Neuronal stem cell (in vitro differentiated cells): ENCODE measurements at regions not wholly inside any gene's neighbourhood (a gene's known extent, or its start where the extent isn't known, plus 50 kb on each side); places are given as distances from the start of the nearest gene placed in this dataset.

Experiments
- DNase-seq: peaks from one replicate; pipeline ENCODE4 v3.0.0-alpha.2; 2013; ENCODE audit warnings: low spot score
- H2AFZ ChIP-seq: one replicate; pipeline ENCODE4 v1.6.1; 2013; ENCODE audit warnings: mild to moderate bottlenecking, low read length, inconsistent platforms
- H2AK5ac ChIP-seq: 2 replicates; pipeline ENCODE4 v1.6.1; 2013; ENCODE audit warnings: low read depth, mild to moderate bottlenecking, inconsistent platforms, low read length, moderate library complexity, mixed read lengths
- H2BK120ac ChIP-seq: 2 replicates; pipeline ENCODE4 v1.6.1; 2013; ENCODE audit warnings: low read depth, mild to moderate bottlenecking, inconsistent platforms, low read length, moderate library complexity, mixed read lengths
- H2BK12ac ChIP-seq: one replicate; pipeline ENCODE4 v1.6.1; 2013; ENCODE audit warnings: low read length, inconsistent platforms
- H2BK15ac ChIP-seq: 2 replicates; pipeline ENCODE4 v1.6.1; 2013; ENCODE audit warnings: mild to moderate bottlenecking, low read length, inconsistent platforms, mixed read lengths
- H2BK5ac ChIP-seq: one replicate; pipeline ENCODE4 v1.6.1; 2013; ENCODE audit warnings: inconsistent platforms, mild to moderate bottlenecking, low read length, moderate library complexity
- H3K14ac ChIP-seq: one replicate; pipeline ENCODE4 v1.6.1; 2013; ENCODE audit warnings: low read length, inconsistent platforms
- H3K18ac ChIP-seq: 2 replicates; pipeline ENCODE4 v1.6.1; 2013; ENCODE audit warnings: low read length, inconsistent platforms
- H3K23ac ChIP-seq: 2 replicates; pipeline ENCODE4 v1.6.1; 2013; ENCODE audit warnings: low read depth, mild to moderate bottlenecking, mixed read lengths, low read length, inconsistent platforms; ENCODE audit not compliant: poor library complexity
- H3K27ac ChIP-seq: replicated peaks from 3 replicates; pipeline ENCODE4 v1.5.1; 2013; ENCODE audit warnings: low read length, inconsistent platforms
- H3K27me3 ChIP-seq, 3 experiments: 2 replicates each; pipeline ENCODE4 v1.6.1; 2013; ENCODE audit warnings: low read length in 3 of 3, mild to moderate bottlenecking in 2 of 3, inconsistent platforms in 1 of 3, low read depth in 1 of 3, mixed read lengths in 1 of 3, moderate library complexity in 1 of 3; ENCODE audit not compliant: control insufficient read depth in 3 of 3, insufficient read depth in 3 of 3
- H3K36me3 ChIP-seq, 2 donors: replicated peaks in 1 of 2; 2 replicates each; pipeline ENCODE4 v1.6.1; 2013; ENCODE audit warnings: low read length in 2 of 2; ENCODE audit not compliant: control insufficient read depth in 2 of 2, insufficient read depth in 2 of 2
- H3K4ac ChIP-seq: 2 replicates; pipeline ENCODE4 v1.6.1; 2013; ENCODE audit warnings: inconsistent platforms, mild to moderate bottlenecking, low read length, moderate library complexity
- H3K4me1 ChIP-seq, 2 donors: 1 replicate in 1 of 2; 2 replicates in 1 of 2; pipeline ENCODE4 v1.6.1; 2013; ENCODE audit warnings: low read length in 2 of 2, low read depth in 1 of 2; ENCODE audit not compliant: control insufficient read depth in 2 of 2, insufficient read depth in 1 of 2
- H3K4me2 ChIP-seq: one replicate; pipeline ENCODE4 v1.6.1; 2013; ENCODE audit warnings: mild to moderate bottlenecking, low read length, inconsistent platforms; ENCODE audit not compliant: insufficient read depth, poor library complexity, severe bottlenecking
- H3K4me3 ChIP-seq, 2 donors: 2 replicates each; pipeline ENCODE4 v1.5.1; 2013; ENCODE audit warnings: low read length in 2 of 2, mild to moderate bottlenecking in 2 of 2, inconsistent platforms in 1 of 2, moderate library complexity in 1 of 2
- H3K79me1 ChIP-seq: one replicate; pipeline ENCODE4 v1.6.1; 2013; ENCODE audit warnings: low read depth, mild to moderate bottlenecking, inconsistent platforms, low read length, moderate library complexity
- H3K9ac ChIP-seq: one replicate; pipeline ENCODE4 v1.6.1; 2013; ENCODE audit warnings: mild to moderate bottlenecking, low read depth, low read length, inconsistent platforms; ENCODE audit not compliant: poor library complexity
- H3K9me3 ChIP-seq, 2 donors: replicated peaks in 1 of 2; 2 replicates each; pipeline versions ENCODE3 to v1.6.1; 2013; ENCODE audit warnings: low read length in 2 of 2, mild to moderate bottlenecking in 2 of 2, inconsistent platforms in 1 of 2, low read depth in 1 of 2, mixed read lengths in 1 of 2, moderate library complexity in 1 of 2; ENCODE audit not compliant: control insufficient read depth in 2 of 2, insufficient read depth in 1 of 2
- H4K8ac ChIP-seq: one replicate; pipeline ENCODE4 v1.6.1; 2013; ENCODE audit warnings: low read depth, mild to moderate bottlenecking, inconsistent platforms, low read length, moderate library complexity
- H4K91ac ChIP-seq: one replicate; pipeline ENCODE4 v1.6.1; 2013; ENCODE audit warnings: low read length, low read depth, mild to moderate bottlenecking, inconsistent platforms; ENCODE audit not compliant: poor library complexity
- WGBS, 2 donors: extraction: QIAGEN DNeasy Blood & Tissue Kit; methylation state at CpG; one replicate each; pipeline ENCODE4 v1.1.7; 2013; ENCODE audit warnings: missing lambda C conversion rate in 2 of 2, mixed read lengths in 1 of 2; ENCODE audit not compliant: insufficient read length in 2 of 2, insufficient replicate concordance in 1 of 2; ENCODE audit errors: extremely low coverage in 2 of 2; 5-methylcytosine and 5-hydroxymethylcytosine counted together

DNA sequence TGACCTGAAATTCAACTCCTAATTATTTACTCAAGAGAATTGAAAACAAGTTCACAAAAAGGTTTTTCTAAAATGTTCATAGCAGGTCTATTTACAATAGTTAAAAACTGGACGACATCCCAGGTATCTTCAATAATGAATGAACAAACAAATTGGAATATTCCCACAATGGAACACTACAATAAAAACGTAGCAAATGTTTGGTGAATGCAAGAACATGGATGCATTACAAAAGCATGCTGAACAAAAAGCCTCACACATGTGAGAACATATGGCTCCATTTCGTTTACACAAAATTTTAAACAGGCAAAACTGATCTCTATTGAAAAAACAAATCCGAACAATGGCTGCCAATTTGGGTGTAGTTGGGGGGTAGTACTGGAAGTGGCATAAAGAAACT is 669.9 kb downstream of the MTRR start:
- Histone ChIP-seq H3K4ac (no peak overlapping the region), H2BK5ac (no peak overlapping the region), H3K4me3 (no peak overlapping the region), H2BK120ac (no peak overlapping the region), H2AFZ (no peak overlapping the region), H3K4me1 (no peaks in the 10 kb centered on the region), H2BK12ac (no peak overlapping the region), H3K79me1 (no peaks in the 10 kb centered on the region), H3K18ac (no peak overlapping the region), H2AK5ac (no peak overlapping the region), H3K23ac (no peak overlapping the region), H3K27ac (no peak overlapping the region), H3K27me3 (no peaks in the 10 kb centered on the region), H2BK15ac (no peak overlapping the region), H4K91ac (no peak overlapping the region), H3K4me2 (no peak overlapping the region), H3K9me3 (no peaks in the 10 kb centered on the region), H3K9ac (no peak overlapping the region), H3K14ac (no peak overlapping the region), H3K36me3 (no peaks in the 10 kb centered on the region), H4K8ac (no peak overlapping the region)
- no peak for DNase-seq
- no CpG with 5 or more reads among the region's 4 CpGs for WGBS, 2 donors

DNA sequence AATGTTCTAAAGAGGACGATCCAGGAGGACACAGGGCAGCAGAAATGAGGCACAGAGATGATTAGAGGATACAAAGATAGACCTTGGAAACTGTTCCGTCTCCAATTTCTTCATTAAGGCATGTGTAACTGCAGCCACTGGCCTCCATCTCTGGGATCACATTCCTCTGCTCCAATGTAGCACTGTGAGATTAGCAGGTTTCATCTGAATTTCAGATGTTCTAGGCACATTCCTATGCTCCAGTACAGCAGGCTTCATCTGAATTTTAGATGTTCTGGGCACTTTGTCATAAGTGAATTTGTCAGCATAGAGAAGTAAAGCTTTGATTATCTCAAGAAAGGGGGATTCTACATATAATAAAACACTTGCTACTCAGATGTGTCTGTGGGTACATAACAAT is 671.4 kb downstream of the MTRR start:
- Histone ChIP-seq H3K4me1 (no peaks in the 10 kb centered on the region), H2BK15ac (no peak overlapping the region), H3K4me3 (no peak overlapping the region), H3K9me3 (no peaks in the 10 kb centered on the region), H3K27ac (no peak overlapping the region), H2BK5ac (no peak overlapping the region), H2AFZ (no peak overlapping the region), H3K36me3 (no peaks in the 10 kb centered on the region), H3K23ac (no peak overlapping the region), H3K79me1 (no peaks in the 10 kb centered on the region), H4K91ac (no peak overlapping the region), H3K4ac (no peak overlapping the region), H3K9ac (no peak overlapping the region), H2BK120ac (no peak overlapping the region), H2BK12ac (no peak overlapping the region), H4K8ac (no peak overlapping the region), H3K14ac (no peak overlapping the region), H3K4me2 (no peak overlapping the region), H3K18ac (no peak overlapping the region), H3K27me3 (no peaks in the 10 kb centered on the region), H2AK5ac (no peak overlapping the region)
- no peak for DNase-seq
- no CpG with 5 or more reads among the region's 2 CpGs for WGBS, 2 donors

DNA sequence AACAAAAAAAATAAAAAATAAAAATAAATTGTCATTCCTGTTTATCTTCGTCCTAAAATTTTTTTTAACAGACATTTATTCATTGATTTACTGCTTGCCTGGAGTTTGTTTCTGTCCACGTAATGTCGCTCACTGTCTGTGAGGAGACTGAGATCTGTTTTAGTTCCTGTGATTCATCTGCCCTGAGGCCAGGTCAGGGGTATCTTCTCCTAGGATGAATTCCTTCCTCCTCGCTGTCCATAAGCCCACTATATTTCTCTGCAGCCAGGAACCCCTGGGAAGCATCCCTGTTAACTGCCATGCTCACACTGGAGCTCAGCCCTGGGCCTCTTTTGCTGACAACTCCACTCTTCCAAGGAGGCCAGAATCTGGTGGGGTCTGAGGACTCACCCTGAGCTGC is 682.0 kb downstream of the MTRR start:
- Histone ChIP-seq H3K79me1 (no peaks in the 10 kb centered on the region), H3K27me3 (no peaks in the 10 kb centered on the region), H2BK12ac (no peak overlapping the region), H2AK5ac (no peak overlapping the region), H3K36me3 (no peaks in the 10 kb centered on the region), H3K18ac (no peak overlapping the region), H4K8ac (no peak overlapping the region), H3K4me1 (no peaks in the 10 kb centered on the region), H3K4me2 (no peak overlapping the region), H3K9me3 (no peaks in the 10 kb centered on the region), H3K4me3 (no peak overlapping the region), H4K91ac (no peak overlapping the region), H2BK120ac (no peak overlapping the region), H3K9ac (no peak overlapping the region), H3K27ac (no peak overlapping the region), H2BK5ac (no peak overlapping the region), H3K4ac (no peak overlapping the region), H3K23ac (no peak overlapping the region), H2AFZ (no peak overlapping the region), H3K14ac (no peak overlapping the region), H2BK15ac (no peak overlapping the region)
- DNase-seq: no peak
- no CpG with 5 or more reads among the region's 4 CpGs for WGBS, 2 donors

DNA sequence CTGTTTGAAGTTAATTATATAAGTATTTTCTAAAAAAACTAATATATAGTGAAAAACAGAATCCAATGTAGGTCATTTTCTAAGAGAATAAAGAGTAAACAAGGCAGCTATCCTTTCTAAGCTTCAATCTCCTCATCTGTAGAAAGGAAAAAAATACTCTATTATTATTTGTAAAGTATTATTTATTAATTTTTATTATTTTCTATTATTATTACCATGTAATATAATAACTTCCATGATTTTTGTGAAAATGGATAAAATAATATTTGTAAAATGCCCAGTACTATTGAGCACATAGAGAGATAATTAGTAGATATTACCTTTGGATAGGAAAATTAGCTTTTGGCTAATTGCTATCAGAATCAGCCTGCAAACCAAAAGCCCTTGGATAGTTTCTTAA is 684.4 kb downstream of the MTRR start:
- Histone ChIP-seq H3K36me3 (no peaks in the 10 kb centered on the region), H4K91ac (no peak overlapping the region), H2BK120ac (no peak overlapping the region), H3K9me3 (no peaks in the 10 kb centered on the region), H3K27me3 (no peaks in the 10 kb centered on the region), H3K4me2 (no peak overlapping the region), H3K23ac (no peak overlapping the region), H2AK5ac (no peak overlapping the region), H3K9ac (no peak overlapping the region), H3K14ac (no peak overlapping the region), H3K27ac (no peak overlapping the region), H2BK5ac (no peak overlapping the region), H4K8ac (no peak overlapping the region), H2BK15ac (no peak overlapping the region), H3K18ac (no peak overlapping the region), H2BK12ac (no peak overlapping the region), H3K79me1 (no peaks in the 10 kb centered on the region), H3K4me3 (no peak overlapping the region), H3K4ac (no peak overlapping the region), H2AFZ (no peak overlapping the region), H3K4me1 (no peaks in the 10 kb centered on the region)
- no peak for DNase-seq
